Activated CD8-positive, alpha-beta T cell treated with anti-CD3 and anti-CD28 coated beads for 36 hours (primary cell): ENCODE measurements at regions not wholly inside any gene's neighbourhood (a gene's known extent, or its start where the extent isn't known, plus 50 kb on each side); places are given as distances from the start of the nearest gene placed in this dataset.

Experiments used
- ATAC-seq: fragments of 200-7000 bp; cut with Tn5 transposase; one replicate; pipeline ENCODE4 v1.10.0; 2021; ENCODE audit warnings: mild to moderate bottlenecking, moderate library complexity
- CTCF ChIA-PET: fragments of 350-600 bp; sonication (Branson Sonifier 250); formaldehyde crosslinking; loops from one replicate; lab custom pipeline; 2021; ENCODE audit warnings: antibody characterized with exemption; lab: Charles Lee
- POLR2A ChIA-PET: fragments of 350-600 bp; sonication (Branson Sonifier 250); formaldehyde crosslinking; loops from one replicate; lab custom pipeline; 2021; ENCODE audit warnings: antibody characterized with exemption; lab: Charles Lee
- DNase-seq: peaks from one replicate; pipeline ENCODE4 v3.0.0-alpha.2; 2020
- H3K27ac Mint-ChIP-seq: one replicate; pipeline ENCODE4 v1.8.0; 2021; ENCODE audit warnings: mild to moderate bottlenecking, mixed read lengths
- H3K27me3 Mint-ChIP-seq: one replicate; pipeline ENCODE4 v1.8.0; 2021; ENCODE audit warnings: mixed read lengths
- H3K36me3 Mint-ChIP-seq: one replicate; pipeline ENCODE4 v1.8.0; 2021; ENCODE audit warnings: low read depth, mixed read lengths
- H3K4me1 Mint-ChIP-seq: one replicate; pipeline ENCODE4 v1.8.0; 2021; ENCODE audit warnings: low read depth, mixed read lengths
- H3K4me3 Mint-ChIP-seq: one replicate; pipeline ENCODE4 v1.8.0; 2021; ENCODE audit warnings: mild to moderate bottlenecking, moderate library complexity, mixed read lengths
- H3K9me3 Mint-ChIP-seq: one replicate; pipeline ENCODE4 v1.8.0; 2021; ENCODE audit warnings: mixed read lengths
- CTCF ChIP-seq: fragments of 200-600 bp; IDR thresholded peaks from one replicate; pipeline ENCODE4 v1.8.0; 2022; ENCODE audit warnings: antibody characterized with exemption, mild to moderate bottlenecking
- intact Hi-C: fragments of 100-400 bp; cut with micrococcal nuclease; formaldehyde crosslinking; loops from one replicate; pipeline ENCODE4 v1.10.0; 2022

- Mint-ChIP-seq H3K9me3 (no peaks in the 10 kb centered on the region), H3K36me3 (no peaks in the 10 kb centered on the region), H3K4me3 (no peak overlapping the region), H3K27me3 (peaks cover 23% of the 10 kb centered on the region), H3K27ac (no peak overlapping the region), H3K4me1 (peaks cover 2% of the 10 kb centered on the region)
- intact Hi-C loops, result no loop called here
- CTCF ChIA-PET, result no interaction called here
- no peak for ATAC-seq
- DNase-seq, result no peak
- POLR2A ChIA-PET, result no interaction called here
- TF ChIP-seq CTCF, result no peak
Measured at GRCh38 chr11:134800826-134801225, 388.8 kb upstream of the B3GAT1 start.

GRCh38 chr11:134800130-134800529 lies 388.1 kb upstream of the B3GAT1 start:
- intact Hi-C loops, result no loop called here
- TF ChIP-seq CTCF, result no peak
- H3K27ac Mint-ChIP-seq, result no peak overlapping the region
- ATAC-seq (no peak), DNase-seq (no peak)
- H3K9me3 Mint-ChIP-seq, result no peaks in the 10 kb centered on the region
- no peaks in the 10 kb centered on the region for H3K36me3 Mint-ChIP-seq
- ChIA-PET POLR2A (no interaction called here), CTCF (no interaction called here)
- peaks cover 23% of the 10 kb centered on the region for H3K27me3 Mint-ChIP-seq
- H3K4me1 Mint-ChIP-seq, result peaks cover 2% of the 10 kb centered on the region
- H3K4me3 Mint-ChIP-seq, result no peak overlapping the region

- TF ChIP-seq CTCF, result no peak
- ATAC-seq, result no peak
- H3K27ac Mint-ChIP-seq, result no peak overlapping the region
- intact Hi-C loops, result no loop called here
- CTCF ChIA-PET, result no interaction called here
- H3K4me3 Mint-ChIP-seq, result no peak overlapping the region
- H3K27me3 Mint-ChIP-seq, result peaks cover 23% of the 10 kb centered on the region
- POLR2A ChIA-PET, result no interaction called here
- no peak for DNase-seq
- H3K36me3 Mint-ChIP-seq, result no peaks in the 10 kb centered on the region
- no peaks in the 10 kb centered on the region for H3K9me3 Mint-ChIP-seq
- peaks cover 2% of the 10 kb centered on the region for H3K4me1 Mint-ChIP-seq
Measured at GRCh38 chr11:134799386-134799785, 387.3 kb upstream of the B3GAT1 start.

GRCh38 chr11:134797411-134798089 lies 385.5 kb upstream of the B3GAT1 start:
- H3K4me3 Mint-ChIP-seq, result no peak overlapping the region
- CTCF ChIA-PET, result no interaction called here
- no peak for TF ChIP-seq CTCF
- peaks cover 17% of the 10 kb centered on the region for H3K27me3 Mint-ChIP-seq
- ATAC-seq, result no peak
- POLR2A ChIA-PET, result no interaction called here
- no peak overlapping the region for H3K27ac Mint-ChIP-seq
- no peaks in the 10 kb centered on the region for H3K36me3 Mint-ChIP-seq
- peaks cover 2% of the 10 kb centered on the region for H3K4me1 Mint-ChIP-seq
- DNase-seq, result no peak
- intact Hi-C loops, result no loop called here
- H3K9me3 Mint-ChIP-seq, result no peaks in the 10 kb centered on the region

GRCh38 chr11:134795017-134795416 lies 383.0 kb upstream of the B3GAT1 start:
- ATAC-seq (no peak), DNase-seq (no peak)
- no peaks in the 10 kb centered on the region for H3K4me1 Mint-ChIP-seq
- no peaks in the 10 kb centered on the region for H3K36me3 Mint-ChIP-seq
- intact Hi-C loops, result no loop called here
- peaks cover 9% of the 10 kb centered on the region for H3K27me3 Mint-ChIP-seq
- H3K27ac Mint-ChIP-seq, result no peak overlapping the region
- CTCF ChIA-PET, result no interaction called here
- TF ChIP-seq CTCF, result no peak
- POLR2A ChIA-PET, result no interaction called here
- H3K9me3 Mint-ChIP-seq, result no peaks in the 10 kb centered on the region
- no peak overlapping the region for H3K4me3 Mint-ChIP-seq
